ENCODE measurements at regions not wholly inside any gene's neighbourhood (a gene's known extent, or its start where the extent isn't known, plus 50 kb on each side); places are given as distances from the start of the nearest gene placed in this dataset.

GRCh38 chr6:158877716-158878115 lies 58.5 kb upstream of the EZR start:
- no peak overlapping the region for H3K4me3 ChIP-seq (ENCODE audit: low read depth, low read length)
- DNase-seq (ENCODE audit: low read depth): no peak
- H3K36me3 ChIP-seq (ENCODE audit: control insufficient read depth, insufficient read depth, low read length): no peaks in the 10 kb centered on the region
- H3K27me3 ChIP-seq (ENCODE audit: control insufficient read depth, insufficient read depth, low read length): no peaks in the 10 kb centered on the region
- TF ChIP-seq CTCF (IDR thresholded peaks at IDR 0.05; ENCODE audit: insufficient read depth, low read length, poor library complexity, severe bottlenecking): no peak

- H3K4me3 ChIP-seq (ENCODE audit: low read depth, low read length): no peak overlapping the region
- H3K36me3 ChIP-seq (ENCODE audit: control insufficient read depth, insufficient read depth, low read length): no peaks in the 10 kb centered on the region
- H3K27me3 ChIP-seq (ENCODE audit: control insufficient read depth, insufficient read depth, low read length): no peaks in the 10 kb centered on the region
- no peak for TF ChIP-seq CTCF (IDR thresholded peaks at IDR 0.05; ENCODE audit: insufficient read depth, low read length, poor library complexity, severe bottlenecking)
- no peak for DNase-seq (ENCODE audit: low read depth)
These were observed 57.7 kb upstream of the EZR start for GRCh38 chr6:158876886-158877285.

- Histone ChIP-seq H3K27me3 (ENCODE audit: control insufficient read depth, insufficient read depth, low read length) (no peaks in the 10 kb centered on the region), H3K36me3 (ENCODE audit: control insufficient read depth, insufficient read depth, low read length) (no peaks in the 10 kb centered on the region), H3K4me3 (ENCODE audit: low read depth, low read length) (no peak overlapping the region)
- TF ChIP-seq CTCF (IDR thresholded peaks at IDR 0.05; ENCODE audit: insufficient read depth, low read length, poor library complexity, severe bottlenecking): no peak
- no peak for DNase-seq (ENCODE audit: low read depth)
These were observed 51.4 kb upstream of the EZR start for GRCh38 chr6:158870649-158870957.

- DNase-seq (ENCODE audit: low read depth): peak; percentile 95
- no peaks in the 10 kb centered on the region for H3K36me3 ChIP-seq (ENCODE audit: control insufficient read depth, insufficient read depth, low read length)
- no peaks in the 10 kb centered on the region for H3K27me3 ChIP-seq (ENCODE audit: control insufficient read depth, insufficient read depth, low read length)
- no peak for TF ChIP-seq CTCF (IDR thresholded peaks at IDR 0.05; ENCODE audit: insufficient read depth, low read length, poor library complexity, severe bottlenecking)
- peak overlapping the region; percentile 41 for H3K4me3 ChIP-seq (ENCODE audit: low read depth, low read length)
These were observed 50.9 kb upstream of the EZR start for GRCh38 chr6:158869826-158870648.

- no peaks in the 10 kb centered on the region for H3K27me3 ChIP-seq (ENCODE audit: control insufficient read depth, insufficient read depth, low read length)
- H3K36me3 ChIP-seq (ENCODE audit: control insufficient read depth, insufficient read depth, low read length): no peaks in the 10 kb centered on the region
- no peak for TF ChIP-seq CTCF (IDR thresholded peaks at IDR 0.05; ENCODE audit: insufficient read depth, low read length, poor library complexity, severe bottlenecking)
- DNase-seq (ENCODE audit: low read depth): no peak
- peak overlapping the region; percentile 35 for H3K4me3 ChIP-seq (ENCODE audit: low read depth, low read length)
These were observed 50.0 kb upstream of the EZR start for GRCh38 chr6:158868890-158869825.
